ENCODE measurements at regions not wholly inside any gene's neighbourhood (a gene's known extent, or its start where the extent isn't known, plus 50 kb on each side); places are given as distances from the start of the nearest gene placed in this dataset.

GRCh38 chr6:131453803-131454202 is 119.2 kb upstream of the ARG1 start:
- no peak for TF ChIP-seq CTCF (IDR thresholded peaks at IDR 0.05)
- TF ChIP-seq POLR2A (IDR thresholded peaks at IDR 0.05), result no peak

All from sigmoid colon (tissue), 3 donors.